ENCODE measurements at regions not wholly inside any gene's neighbourhood (a gene's known extent, or its start where the extent isn't known, plus 50 kb on each side); places are given as distances from the start of the nearest gene placed in this dataset.
A peak's percentile ranks its signal among the peaks of the same experiment; 100 is the strongest.

GRCh38 chr14:21985081-21985480, 311.5 kb upstream of the OR4E1 start:
- DNase-seq (ENCODE audit: low spot score) = no peak

- DNase-seq (ENCODE audit: low spot score) = no peak
Measured at GRCh38 chr14:21978999-21979314, 305.3 kb upstream of the OR4E1 start.

- no peak for DNase-seq (ENCODE audit: low spot score)
Measured at GRCh38 chr14:21978184-21978998, 304.8 kb upstream of the OR4E1 start.

- DNase-seq (ENCODE audit: low spot score) = no peak
Measured at GRCh38 chr14:21974741-21975140, 301.1 kb upstream of the OR4E1 start.

GRCh38 chr14:21965042-21965441, 291.4 kb upstream of the OR4E1 start:
- no peak for DNase-seq (ENCODE audit: low spot score)

GRCh38 chr14:21964180-21964579, 290.6 kb upstream of the OR4E1 start:
- DNase-seq (ENCODE audit: low spot score) = no peak

- DNase-seq (ENCODE audit: low spot score) = no peak
Measured at GRCh38 chr14:21960636-21961035, 287.0 kb upstream of the OR4E1 start.

GRCh38 chr14:21941885-21942284, 268.3 kb upstream of the OR4E1 start:
- no peak for DNase-seq (ENCODE audit: low spot score)

GRCh38 chr14:21940887-21941856, 267.6 kb upstream of the OR4E1 start:
- DNase-seq (ENCODE audit: low spot score) = no peak

GRCh38 chr14:21939836-21940235, 266.2 kb upstream of the OR4E1 start:
- DNase-seq (ENCODE audit: low spot score) = no peak

GRCh38 chr14:21937996-21938395, 264.4 kb upstream of the OR4E1 start:
- DNase-seq (ENCODE audit: low spot score) = no peak

GRCh38 chr14:21933681-21934080, 260.1 kb upstream of the OR4E1 start:
- no peak for DNase-seq (ENCODE audit: low spot score)

- DNase-seq (ENCODE audit: low spot score) = no peak
Measured at GRCh38 chr14:21924479-21924878, 250.9 kb upstream of the OR4E1 start.

GRCh38 chr14:21923820-21924219, 250.2 kb upstream of the OR4E1 start:
- no peak for DNase-seq (ENCODE audit: low spot score)

GRCh38 chr14:21921453-21921852, 247.8 kb upstream of the OR4E1 start:
- no peak for DNase-seq (ENCODE audit: low spot score)

GRCh38 chr14:21917699-21918436, 244.2 kb upstream of the OR4E1 start:
- DNase-seq (ENCODE audit: low spot score) = peak; percentile 39

GRCh38 chr14:21915826-21916225, 242.2 kb upstream of the OR4E1 start:
- no peak for DNase-seq (ENCODE audit: low spot score)

GRCh38 chr14:21913759-21914158, 240.1 kb upstream of the OR4E1 start:
- peak; percentile 9 for DNase-seq (ENCODE audit: low spot score)

GRCh38 chr14:21912367-21912766, 238.7 kb upstream of the OR4E1 start:
- DNase-seq (ENCODE audit: low spot score) = no peak

- DNase-seq (ENCODE audit: low spot score) = no peak
Measured at GRCh38 chr14:21911877-21912276, 238.3 kb upstream of the OR4E1 start.

GRCh38 chr14:21910260-21910659, 236.6 kb upstream of the OR4E1 start:
- no peak for DNase-seq (ENCODE audit: low spot score)

GRCh38 chr14:21902561-21903181, 229.1 kb upstream of the OR4E1 start:
- DNase-seq (ENCODE audit: low spot score) = no peak

Measured in AG20443 (cell line).